ENCODE measurements at regions not wholly inside any gene's neighbourhood (a gene's known extent, or its start where the extent isn't known, plus 50 kb on each side); places are given as distances from the start of the nearest gene placed in this dataset.
"Not testable (repeated sequence)": the region's sequence is repeated elsewhere in the genome, so short reads cannot be mapped to it uniquely, and the experiment has no call there.

GRCh38 chr14:105888784-105889665, 362.6 kb downstream of the TMEM121 start:
- DNase-seq (ENCODE audit: low read depth in 2 of 2): no peak

- no peak for DNase-seq (ENCODE audit: low read depth in 2 of 2)
Observed at GRCh38 chr14:105889666-105890473, 363.5 kb downstream of the TMEM121 start.

DNA sequence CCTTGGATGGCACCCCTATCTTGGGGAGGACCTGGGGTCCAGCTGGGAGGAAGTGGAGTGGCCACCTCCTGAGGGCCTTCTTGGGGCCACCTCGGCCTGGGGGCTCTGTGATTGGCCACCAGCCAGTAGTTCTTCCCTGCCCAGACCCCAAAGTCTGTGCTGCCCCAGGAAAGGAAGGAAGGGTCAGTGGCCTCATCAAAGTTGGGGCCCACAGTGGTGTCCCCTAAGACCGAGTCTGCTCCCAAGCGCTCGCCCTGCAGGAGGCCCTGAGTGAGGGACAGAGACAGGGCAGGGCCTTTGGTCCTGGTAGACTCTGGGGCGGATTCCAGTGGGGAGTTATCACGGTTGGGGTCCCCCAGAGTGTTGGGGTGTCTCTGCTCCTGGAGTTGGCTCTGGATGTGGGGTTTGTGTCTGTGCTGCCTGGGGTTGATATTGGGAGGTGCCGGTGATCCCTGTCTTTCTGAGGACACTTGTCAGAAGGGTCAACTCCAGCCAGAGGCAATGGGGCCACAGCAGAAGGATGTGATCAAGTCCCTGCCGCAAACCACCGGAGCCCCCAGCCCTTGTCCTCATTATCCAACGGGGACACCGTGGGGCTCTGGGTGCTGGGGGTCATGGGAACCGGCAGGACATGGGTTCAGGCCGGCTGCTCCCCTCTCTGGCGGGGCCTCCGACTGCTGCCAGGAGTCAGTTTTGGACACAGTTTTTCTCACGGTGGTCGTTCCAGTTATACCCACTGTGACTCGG, 364.3 kb downstream of the TMEM121 start:
- DNase-seq (ENCODE audit: low read depth in 2 of 2): no peak

DNA sequence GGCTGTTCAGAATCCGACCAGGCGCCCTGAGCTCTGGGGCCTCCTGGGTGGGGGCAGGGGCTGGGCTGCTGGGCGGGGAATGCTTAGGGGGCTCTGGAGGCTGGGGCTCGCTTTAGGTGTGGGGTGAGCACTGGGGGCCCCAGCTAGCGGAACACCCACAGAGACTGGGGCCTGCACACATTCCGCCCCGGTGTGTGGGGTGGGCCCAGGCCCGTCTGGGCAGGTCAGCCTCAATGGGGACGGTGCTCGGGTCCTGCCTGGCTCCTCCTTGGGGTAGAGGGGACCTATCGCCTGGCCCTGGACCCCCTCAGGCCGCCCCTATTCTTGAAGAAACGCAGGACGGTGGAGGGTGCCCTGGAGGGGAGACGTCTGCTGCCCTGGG, 364.8 kb downstream of the TMEM121 start:
- DNase-seq (ENCODE audit: low read depth in 2 of 2): no peak

DNA sequence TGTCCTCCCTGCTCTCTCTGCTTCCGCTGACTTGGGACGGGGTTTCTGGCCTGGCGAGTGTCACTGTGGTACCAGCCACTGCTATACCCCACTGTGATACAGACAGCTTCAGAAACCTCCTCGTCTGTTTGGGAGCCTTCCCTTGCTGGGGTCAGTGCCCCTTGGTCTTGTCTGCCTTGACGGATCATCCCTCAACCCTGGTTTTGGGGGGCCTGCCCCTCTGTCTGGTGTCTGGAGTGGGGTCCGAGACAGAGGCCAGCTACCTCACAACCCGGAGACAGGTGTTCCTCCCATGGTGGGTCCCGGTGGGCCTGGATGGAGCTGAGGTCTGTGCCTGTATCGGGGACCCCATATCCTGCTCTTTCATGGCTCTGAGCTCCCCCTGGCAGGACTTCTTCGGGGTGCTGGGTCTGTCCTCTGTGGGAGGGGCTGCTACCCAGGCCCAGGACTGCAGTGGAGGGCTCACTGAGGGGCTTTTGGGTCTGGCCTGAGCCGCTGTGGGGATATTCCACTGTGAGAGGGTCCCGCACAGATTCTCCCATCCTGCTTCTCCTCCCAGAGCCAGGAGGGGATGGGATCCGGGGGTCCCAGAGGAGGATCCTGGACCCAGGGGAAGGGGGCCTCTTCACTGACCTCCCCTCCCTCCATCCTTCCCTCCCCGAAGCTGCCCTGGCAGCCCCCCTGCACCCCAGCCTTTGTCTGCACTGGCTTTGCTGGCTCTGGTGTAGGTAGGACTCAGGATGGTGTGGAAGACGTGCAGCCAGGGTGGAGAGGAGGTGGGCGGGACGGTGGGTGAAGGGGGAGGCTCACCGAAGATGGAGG, 365.5 kb downstream of the TMEM121 start:
- DNase-seq (ENCODE audit: low read depth in 2 of 2): no peak

DNA sequence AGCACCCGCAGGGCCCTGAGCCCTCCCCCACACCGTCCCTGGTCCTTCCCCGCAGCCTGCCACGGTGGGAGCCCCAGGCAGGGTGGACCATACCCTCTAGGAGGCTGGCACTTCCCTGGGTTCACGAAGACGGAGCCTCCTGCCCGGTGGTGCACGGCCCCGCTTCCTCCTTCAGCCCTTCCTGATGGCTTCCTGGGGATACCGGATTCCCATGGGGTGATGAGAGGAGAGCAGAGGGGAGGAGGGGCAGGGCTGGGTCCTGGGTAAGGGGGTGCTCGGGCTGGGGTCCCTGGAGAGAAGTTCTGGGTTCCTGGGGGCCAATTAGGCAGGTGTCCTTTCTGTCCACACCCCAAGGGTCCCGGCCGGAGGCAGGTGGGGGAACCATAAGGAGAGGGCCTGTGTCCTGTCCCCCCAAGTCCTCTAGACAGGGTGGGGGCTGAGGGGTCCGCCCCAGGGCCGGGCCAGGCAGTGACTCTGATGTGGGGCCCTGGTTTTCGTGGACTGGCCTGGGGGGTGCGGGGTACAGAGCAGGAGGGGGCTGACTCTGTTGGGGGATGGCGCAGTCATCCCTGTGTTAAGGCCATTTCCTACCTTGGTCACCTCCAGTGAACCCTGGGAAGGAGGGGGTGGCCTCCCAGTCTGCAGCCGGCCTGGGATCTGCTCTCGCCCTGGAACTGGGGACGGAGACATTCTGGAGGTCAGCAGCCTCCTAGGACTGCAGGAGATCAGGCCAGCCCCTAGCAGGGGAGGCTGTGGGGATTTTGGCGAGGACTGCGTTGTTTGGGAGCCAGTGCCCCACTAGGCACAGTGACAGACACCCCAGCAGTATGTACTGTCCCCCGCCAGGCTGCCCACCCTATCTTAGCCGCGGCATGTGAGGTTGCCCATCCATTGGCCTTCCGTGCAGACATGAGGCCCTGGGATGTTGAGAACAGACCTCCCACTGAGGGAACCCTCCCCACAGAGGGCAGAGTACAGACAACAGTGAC, 366.4 kb downstream of the TMEM121 start:
- not testable (repeated sequence) for DNase-seq (ENCODE audit: low read depth in 2 of 2)

DNA sequence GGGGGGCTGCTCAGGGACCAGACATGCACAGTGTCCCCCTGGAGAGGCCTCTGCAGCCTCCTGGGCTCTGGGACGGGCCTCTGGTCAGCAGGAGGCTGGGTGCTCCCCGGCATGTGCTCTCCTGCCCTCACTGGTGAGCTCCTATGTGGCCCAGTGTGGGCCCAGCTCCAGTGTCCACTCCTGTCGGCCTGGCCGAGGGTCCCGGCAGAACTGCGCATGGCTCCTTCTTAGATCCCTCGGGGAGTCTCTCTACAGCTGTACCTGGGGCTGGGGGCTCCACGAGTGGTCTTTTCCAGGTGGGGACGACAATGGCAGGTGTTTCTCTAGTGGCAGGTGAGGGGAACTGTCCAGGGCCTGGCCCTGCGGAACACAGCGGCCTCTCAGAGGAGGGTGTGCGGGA, 367.3 kb downstream of the TMEM121 start:
- DNase-seq (ENCODE audit: low read depth in 2 of 2): not testable (repeated sequence)

- DNase-seq (ENCODE audit: low read depth in 2 of 2): no peak
Observed at GRCh38 chr14:105894125-105894977, 368.0 kb downstream of the TMEM121 start.

GRCh38 chr14:105894978-105895881, 368.8 kb downstream of the TMEM121 start:
- DNase-seq (ENCODE audit: low read depth in 2 of 2): no peak

- not testable (repeated sequence) for DNase-seq (ENCODE audit: low read depth in 2 of 2)
Observed at GRCh38 chr14:105896206-105896605, 369.8 kb downstream of the TMEM121 start.

- not testable (repeated sequence) for DNase-seq (ENCODE audit: low read depth in 2 of 2)
Observed at GRCh38 chr14:105896961-105897724, 370.8 kb downstream of the TMEM121 start.

DNA sequence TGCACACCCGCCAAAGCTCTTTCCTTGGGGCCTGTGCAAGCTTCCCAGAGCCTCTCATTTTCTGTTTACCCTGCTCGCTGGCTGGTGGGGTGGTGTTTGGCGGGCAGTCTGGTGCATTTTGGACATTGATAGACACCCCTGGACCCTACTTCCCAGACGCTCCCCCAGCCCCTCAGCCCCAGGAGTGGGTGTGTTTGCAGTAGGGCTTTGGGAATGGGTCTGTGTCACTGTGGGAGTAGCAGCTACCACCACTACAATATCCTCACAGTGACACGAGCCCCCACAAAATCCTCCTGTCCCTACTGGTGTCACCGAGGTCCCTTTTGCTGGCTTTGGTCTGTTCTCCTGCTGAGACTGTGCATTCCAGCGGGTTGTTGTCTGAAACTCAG, 371.3 kb downstream of the TMEM121 start:
- DNase-seq (ENCODE audit: low read depth in 2 of 2): no peak

DNA sequence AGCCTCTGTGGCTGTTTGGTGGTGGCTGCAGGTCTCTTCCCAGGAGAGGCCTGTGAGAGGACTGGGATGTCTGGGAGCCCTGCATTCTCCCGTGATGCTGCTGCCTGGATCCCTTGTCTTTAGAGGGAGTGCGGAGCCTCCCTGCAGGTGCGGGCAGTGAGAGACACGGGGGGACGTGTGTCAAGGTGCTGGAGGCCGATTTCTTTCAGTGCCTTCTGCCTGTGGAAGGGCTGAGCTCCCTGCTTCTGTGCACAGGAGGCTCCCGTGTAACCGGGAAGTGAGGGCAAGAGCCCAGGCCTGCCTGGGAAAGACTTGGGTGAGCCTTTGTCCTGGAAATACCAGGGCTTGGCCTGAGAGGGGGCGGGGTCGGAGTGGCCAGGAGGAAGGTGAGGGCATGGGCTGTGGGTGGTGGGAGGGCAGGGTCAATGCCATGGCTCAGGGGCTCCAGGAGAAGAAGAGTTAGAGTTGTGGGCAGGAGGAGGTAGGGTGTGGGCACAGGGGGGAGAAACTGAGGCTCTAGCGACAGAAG, 372.2 kb downstream of the TMEM121 start:
- no peak for DNase-seq (ENCODE audit: low read depth in 2 of 2)

DNA sequence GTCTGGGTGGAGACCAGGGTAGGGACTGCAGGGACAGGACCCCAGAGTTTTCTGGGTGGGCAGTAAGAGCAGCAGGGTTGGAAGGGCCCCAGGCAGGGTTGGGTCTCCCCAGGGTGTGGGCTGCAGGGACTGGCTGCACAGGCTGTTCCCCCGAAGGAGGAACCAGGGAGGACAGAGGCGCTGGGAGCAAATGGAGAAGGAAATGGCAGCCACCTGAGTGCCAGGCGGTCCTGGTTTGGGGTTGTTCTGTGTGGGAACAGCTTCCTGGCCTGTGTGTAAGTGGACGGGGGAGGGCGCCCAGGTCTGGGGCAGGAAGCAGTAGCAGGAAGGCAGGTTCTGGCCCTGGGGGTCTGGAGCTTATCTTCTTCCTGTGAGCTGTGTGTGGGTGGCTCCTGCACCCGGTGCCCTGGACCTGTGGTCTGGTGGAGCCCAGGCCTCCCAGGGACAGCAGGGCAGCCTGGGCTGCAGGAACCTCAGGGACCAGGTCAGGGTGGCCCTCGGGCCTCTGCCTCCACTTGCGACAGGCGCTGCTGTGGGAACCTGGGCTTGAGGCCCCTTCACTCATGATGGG, 372.8 kb downstream of the TMEM121 start:
- no peak for DNase-seq (ENCODE audit: low read depth in 2 of 2)

- no peak for DNase-seq (ENCODE audit: low read depth in 2 of 2)
Observed at GRCh38 chr14:105899657-105900397, 373.4 kb downstream of the TMEM121 start.
